NCI-H82 (cell line): ENCODE measurements at regions not wholly inside any gene's neighbourhood (a gene's known extent, or its start where the extent isn't known, plus 50 kb on each side); places are given as distances from the start of the nearest gene placed in this dataset.
"Not testable (repeated sequence)": the region's sequence is repeated elsewhere in the genome, so short reads cannot be mapped to it uniquely, and the experiment has no call there.

Experiments used
- DNase-seq: peaks from one replicate; lab custom pipeline; 2025; lab: John Stamatoyannopoulos, UW

DNA sequence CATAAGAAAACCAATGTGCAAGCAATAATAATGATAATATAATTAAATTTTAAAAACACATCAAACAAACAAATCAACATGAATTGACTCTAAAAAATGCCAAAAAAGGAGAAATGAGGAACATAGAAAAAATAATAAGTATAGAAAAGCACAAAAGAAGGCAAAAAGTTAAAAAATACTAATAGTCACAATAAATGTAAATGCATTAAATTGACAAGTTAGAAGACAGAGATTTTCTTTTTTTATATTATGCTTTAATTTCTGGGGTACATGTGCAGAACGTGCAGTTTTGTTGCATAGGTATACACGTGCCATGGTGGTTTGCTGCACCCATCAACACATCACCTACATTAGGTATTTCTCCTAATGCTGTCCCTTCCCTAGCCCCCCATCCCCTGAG is 767.0 kb downstream of the ADCYAP1 start:
- not testable (repeated sequence) for DNase-seq

DNA sequence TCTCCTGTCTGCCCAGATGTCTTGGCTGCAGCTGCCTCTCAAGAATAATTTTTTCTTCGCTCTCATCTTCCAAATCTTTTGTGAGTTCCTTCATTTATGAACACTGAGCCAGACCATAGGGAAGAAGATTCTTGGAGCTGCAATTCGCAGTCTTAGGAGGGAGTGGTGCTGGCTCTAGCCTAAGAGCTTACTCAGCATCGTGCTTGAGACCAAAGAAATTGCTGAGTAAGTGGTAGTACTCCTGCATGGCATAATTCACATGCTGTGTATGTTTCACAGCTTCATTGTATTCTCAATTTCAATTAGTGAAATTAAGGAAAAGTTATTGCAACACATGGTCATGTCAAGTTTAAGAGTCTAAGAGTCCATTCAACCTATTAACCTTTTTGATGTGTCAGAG is 771.7 kb downstream of the ADCYAP1 start:
- no peak for DNase-seq

DNA sequence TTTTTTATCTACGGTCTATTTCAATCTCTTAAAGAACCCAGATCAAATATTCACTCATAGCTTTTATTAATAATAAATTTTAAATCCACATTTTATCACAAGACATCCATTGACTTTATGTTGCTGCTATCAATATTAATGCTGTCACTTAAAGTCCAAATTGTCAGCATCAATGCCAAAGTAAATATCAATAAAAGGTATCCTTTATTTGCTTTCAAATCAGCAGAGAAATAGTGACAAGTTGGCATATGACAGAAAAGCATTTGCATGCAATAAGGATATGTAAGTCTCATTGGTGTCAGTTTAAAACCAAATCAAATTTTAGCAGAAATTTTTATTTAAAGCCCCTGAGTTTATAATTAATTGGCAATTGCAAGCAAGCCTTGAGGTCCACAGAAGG is 775.4 kb downstream of the ADCYAP1 start:
- no peak for DNase-seq

DNA sequence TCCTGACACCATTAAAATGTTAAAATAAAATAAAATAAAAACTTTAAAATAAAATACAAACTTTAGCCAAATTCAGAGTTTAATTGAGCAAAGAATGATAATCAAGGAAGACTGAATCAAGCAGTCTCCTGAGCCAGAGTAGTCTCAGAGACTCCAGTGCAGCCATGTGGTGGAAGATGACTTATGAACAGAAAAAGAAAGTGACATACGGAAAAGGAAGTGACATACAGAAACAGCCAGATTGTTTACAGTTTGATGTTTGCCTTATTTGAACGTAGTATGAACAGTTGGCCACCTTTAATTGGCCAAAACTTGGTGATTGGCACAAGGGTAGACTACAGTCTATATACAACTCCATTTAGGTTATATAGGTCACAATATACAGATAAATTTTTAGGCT is 787.2 kb downstream of the ADCYAP1 start:
- no peak for DNase-seq

DNA sequence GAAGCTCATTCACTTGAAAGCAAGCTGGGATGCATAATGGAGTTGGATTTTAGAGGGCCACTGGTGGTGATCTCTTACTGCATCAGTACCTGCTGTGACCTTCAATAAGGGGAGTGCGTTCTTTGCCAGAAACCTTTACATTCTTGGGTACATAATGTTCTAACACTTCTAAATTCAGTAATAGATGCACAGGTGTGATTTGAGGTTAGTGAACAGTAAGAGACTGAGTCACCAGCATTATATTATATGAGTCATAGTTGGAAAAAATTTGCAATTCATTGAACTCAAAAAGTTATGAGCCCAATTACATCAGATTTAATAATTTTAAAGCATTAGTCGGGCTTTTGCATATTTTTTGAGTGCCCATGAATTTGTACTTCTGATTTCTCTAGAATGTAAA is 803.3 kb downstream of the ADCYAP1 start:
- DNase-seq, result no peak

DNA sequence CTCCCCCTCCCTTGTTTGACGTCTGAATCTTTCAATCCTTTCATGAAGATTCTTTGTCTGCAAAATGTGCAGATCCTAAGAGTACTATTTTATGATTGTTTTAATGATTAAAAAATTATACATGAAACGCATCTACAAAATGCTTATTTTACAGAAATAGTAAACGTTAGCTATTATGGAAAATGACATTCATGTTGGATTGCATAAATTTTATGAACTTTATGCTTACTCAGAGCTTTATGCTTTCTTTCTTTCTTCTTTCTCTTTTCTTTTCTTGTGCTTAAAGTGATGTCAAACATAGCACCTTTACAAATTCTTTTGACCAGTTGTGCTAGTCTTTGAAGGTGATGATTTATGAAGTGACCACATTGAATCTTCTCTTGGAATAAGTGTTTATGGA is 805.4 kb downstream of the ADCYAP1 start:
- no peak for DNase-seq

DNA sequence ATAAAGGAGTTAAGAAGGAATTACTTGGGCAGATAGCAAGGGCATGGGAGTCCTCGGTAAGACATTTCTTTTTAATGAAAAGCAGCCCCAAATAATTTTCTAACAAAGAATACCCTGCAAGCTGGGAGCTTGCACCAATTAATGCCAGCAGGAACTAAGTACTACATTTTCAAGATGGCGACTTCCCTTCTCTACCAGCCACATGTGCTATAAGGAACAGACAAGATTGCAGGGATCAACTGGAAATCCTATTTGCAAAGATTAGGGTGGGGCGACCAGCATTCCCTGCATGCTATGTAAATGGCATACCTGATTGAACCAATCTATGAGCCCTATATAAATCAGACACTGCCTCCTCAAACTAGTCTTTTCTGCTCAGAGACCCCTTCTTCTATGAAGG is 827.5 kb downstream of the ADCYAP1 start:
- DNase-seq, result peak; percentile 54

DNA sequence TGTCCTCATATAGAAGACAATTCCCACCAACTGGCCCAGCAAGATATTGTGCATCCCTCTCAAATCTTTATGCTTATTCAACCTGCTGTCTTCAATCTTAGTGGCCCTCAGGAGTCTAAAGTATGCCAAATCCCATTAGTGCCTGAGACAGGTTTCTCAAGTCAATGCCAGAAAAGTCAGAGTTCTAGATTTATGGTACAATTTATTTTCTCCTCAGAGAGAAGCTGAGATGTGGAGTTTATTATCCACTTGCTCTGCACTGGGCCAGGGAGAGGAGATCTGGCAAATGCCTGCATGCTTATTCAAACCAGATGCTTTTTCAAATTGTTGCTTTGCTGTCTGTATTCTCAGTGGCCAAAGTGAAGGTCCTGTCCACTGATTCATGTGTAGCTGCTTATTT is 825.2 kb downstream of the METTL4 start:
- DNase-seq, result peak; percentile 25

DNA sequence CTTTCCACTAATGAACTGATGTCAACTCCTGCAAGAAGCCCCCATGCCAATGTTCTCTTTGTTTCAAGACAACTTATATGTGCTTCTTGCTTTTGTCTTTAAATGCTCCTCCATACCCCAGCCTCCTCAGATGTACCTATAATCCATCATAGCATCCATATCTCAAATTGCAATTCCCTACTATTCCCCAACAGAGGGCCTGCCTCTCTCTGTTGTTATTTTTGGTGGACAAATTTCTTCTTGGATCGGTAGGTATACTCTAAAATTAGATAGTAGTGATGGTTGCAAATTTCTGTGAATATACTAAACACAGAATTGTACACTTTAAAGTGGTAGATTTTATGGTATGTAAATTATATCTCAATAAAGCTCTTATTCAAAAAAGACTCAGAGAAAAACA is 820.1 kb downstream of the METTL4 start:
- DNase-seq, result no peak

DNA sequence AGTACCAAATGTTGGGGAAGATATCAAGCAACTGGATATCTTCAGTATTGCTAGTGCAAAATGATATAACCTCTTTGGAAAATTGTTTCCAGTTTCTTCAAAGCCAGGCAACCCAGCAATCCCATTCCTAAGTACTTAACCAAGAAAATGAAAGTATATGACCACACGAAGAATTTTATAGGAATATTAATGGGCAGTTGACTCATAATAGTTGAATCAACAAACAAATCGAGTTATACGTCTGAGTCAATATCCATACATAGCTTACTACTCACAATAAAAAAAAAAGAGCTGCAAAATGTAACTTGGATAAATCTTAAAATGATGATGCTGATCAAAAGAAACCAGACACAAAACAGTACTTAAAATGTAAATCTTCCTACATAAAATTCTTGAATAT is 810.4 kb downstream of the METTL4 start:
- no peak for DNase-seq

DNA sequence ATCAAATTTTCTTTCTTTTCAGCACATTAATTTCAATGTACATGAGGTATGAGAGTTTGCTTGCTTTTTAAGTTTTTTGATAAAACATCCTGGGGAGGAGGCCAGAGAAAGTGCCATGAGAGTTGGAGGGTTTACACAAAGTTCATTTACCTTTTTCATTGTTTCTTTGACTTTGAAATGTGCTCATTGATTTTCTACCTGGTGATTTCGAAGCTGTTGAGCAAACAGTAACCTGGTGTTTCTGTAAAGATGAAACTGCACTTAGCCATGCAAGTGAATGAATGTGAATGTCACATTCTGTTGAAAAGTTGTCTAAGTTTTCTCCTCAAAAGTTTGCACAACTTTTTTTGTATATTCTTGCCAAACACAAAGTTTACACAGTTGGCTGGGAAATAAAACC is 797.0 kb downstream of the METTL4 start:
- DNase-seq, result no peak

DNA sequence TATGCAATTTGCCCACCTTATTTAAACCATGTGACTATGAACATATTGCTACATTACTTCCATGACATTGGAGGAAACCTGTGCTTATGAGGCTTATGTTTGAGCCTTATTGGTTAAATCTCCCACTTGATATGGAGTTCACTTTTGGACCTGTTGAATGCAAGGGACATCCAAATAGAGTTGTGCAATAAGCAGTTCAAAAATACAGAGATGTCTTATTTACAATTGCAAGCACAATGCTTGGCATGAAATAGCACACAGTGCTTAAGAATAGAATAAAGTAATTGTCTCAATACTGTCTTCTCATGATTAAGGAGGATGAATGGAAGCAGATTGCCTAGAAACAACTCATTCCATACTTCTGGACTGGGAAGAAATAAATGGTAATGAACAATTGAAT is 793.5 kb downstream of the METTL4 start:
- no peak for DNase-seq

DNA sequence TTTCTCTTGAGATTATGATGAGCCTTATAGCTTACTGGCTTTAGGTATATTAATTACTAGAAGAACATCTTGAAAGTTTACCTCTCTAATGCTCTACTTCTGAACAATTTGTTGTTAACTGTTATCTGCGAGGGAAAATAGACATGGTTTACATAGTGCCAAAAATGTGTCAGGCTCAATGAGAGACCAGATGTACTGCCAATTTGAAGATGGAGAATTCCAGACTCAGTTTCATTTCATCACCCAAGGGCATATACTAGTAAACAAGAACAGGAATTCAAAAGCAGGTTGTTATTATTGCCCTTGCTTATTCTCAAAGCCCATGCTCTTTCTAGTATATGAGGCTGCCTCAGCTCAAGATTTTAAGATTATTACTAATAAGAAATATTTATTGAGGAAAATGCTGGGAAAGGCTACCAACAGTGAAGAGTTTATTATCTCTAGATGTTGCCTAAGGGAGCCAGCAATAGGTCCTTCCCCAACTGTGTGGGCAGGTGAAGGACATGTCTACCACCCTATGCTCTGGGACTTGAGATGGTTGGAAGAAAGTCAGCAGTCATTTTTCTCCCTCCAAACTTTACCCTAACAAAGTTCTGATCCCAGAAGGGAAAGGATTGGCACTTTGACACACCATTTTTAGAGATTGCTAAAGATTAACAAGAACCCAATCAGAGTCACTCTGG is 792.7 kb downstream of the METTL4 start:
- DNase-seq, result no peak

DNA sequence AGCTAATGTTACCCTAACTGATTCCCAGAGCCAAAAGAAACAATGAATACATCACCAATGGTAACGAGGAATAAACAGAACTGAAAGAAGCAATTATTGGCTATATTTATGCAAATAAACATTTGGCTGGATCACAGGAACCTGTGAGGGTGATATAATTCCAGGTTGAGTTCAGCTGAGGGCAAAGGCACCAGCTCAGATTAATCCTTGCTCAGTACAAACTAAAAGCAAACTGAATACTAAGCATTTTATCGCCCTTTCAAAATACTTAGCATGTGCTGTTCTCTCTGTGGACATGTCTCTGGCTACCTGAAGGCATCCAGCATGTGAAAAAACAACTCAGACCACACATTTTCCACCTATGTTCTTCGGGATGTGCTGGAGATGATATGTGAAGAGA is 791.7 kb downstream of the METTL4 start:
- no peak for DNase-seq

DNA sequence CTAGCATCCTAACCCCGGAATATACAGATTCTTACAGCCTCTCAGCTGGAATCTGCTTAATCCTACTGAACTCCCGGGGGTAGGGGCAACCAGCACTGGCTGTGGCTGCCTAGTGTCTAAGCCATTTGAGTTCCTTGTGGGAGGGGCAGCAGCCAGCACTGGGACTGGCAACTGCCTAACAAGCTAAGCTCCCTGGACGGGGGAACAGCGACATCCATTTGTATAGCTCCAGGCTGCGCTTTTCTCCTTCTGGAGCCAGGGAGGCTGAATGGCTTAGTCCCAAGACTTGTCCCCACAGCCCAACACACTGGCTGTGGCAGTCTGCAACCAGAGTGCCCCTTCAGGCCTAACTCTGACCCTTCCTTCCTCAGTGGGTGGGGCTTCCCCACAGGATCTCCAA is 787.2 kb downstream of the METTL4 start:
- peak; percentile 77 for DNase-seq

DNA sequence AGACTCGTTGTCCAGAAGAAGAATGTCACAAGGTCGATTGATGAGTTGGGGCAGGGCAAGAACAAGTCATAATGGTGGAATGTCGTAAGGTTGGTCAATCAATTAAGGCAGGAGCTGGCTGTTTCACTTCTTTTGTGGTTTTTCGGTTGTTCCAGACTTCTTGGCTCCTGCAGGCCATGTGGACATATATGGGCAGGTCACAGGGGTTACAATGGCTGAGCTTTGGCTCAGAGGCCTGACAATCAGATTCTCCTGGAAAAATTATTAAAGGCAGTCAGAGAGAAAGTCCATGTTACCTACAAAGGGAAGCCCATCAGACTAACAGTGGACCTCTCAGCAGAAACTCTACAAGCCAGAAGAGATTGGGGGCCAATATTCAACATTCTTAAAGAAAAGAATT is 785.3 kb downstream of the METTL4 start:
- not testable (repeated sequence) for DNase-seq

DNA sequence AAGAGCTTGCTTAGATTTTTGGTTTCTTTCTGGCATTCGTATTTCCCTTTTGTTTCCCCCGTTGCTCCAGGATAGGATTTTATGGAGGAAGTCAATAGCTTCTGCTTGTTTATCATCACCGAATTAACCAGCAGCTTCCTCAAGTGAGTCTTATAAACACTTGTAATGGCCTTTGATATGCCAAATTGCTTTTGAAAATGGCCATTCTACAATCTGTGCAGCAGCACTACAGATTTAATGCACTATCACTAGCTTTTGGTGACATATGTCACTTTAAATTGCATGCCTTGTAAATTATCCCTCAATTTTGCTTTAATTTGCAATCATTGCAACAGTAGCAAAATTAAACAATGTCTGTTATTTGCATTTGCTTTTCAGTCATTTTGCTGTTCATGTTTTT is 774.7 kb downstream of the METTL4 start:
- no peak for DNase-seq

DNA sequence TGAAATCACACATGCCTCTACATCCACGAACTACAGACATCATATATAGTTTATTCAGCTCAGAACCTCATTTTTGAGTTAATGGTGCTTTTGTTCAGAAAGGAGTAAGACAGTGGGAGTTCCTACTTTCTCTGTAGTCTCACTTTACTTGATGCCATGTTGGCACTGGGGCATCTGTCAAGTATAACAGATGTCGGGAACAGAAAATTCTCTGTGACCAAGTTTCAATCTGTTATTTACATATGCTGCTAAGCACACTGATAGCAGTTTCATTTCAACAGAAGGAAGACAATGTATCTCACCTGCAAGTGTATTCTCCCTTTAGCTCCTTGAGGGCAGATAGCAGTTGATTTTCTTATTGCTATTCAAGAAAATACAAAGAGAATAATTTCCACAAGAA is 774.1 kb downstream of the METTL4 start:
- peak; percentile 26 for DNase-seq

DNA sequence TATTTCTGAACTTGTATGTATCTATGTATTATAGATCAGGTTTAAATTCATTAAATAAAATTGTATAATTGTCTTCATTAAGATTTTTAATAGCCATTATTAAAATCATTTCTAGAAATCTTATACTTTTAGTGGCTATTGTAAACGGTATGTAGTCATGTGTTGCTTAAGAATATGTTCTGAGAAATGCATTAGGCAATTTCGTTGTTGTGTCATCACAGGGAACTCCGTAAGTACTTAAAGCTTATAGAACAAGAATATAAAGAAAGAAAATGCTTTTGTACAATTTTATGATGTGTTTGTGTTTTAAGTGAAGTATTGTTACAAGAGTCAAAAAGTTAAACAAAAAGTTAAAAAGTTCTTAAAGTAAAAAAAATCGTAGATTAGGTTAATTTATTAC is 765.8 kb downstream of the METTL4 start:
- no peak for DNase-seq

DNA sequence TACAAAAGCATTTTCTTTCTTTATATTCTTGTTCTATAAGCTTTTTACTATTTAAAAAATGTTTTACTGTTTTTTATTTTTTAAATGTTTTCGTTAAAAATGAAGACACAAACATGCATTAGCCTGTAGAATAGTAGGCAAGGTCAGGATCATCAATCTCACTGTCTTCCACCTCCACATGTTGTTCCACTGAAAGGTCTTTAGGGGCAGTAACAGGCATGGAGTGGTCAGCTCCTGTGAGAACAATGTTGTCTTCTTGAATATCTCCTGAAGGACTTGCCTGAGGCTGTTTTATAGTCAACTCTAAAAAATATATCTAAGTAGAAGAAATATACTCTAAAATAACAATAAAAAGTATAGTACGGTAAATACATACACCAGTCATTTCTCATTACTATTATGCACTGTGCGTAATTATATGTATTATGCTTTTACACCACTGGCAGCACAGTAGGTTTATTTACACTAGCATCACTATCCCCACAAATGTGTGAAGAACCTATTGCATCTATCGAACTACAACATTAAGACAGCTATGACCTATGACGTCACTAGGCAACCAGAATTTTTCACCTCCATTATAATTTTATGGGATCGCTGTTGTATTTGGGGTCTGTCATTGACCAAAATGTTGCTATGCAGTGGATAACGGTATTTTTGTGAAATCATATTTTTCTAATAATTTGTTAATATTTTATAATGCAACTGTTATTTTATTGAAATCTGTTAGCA is 764.3 kb downstream of the METTL4 start:
- DNase-seq, result peak; percentile 26

DNA sequence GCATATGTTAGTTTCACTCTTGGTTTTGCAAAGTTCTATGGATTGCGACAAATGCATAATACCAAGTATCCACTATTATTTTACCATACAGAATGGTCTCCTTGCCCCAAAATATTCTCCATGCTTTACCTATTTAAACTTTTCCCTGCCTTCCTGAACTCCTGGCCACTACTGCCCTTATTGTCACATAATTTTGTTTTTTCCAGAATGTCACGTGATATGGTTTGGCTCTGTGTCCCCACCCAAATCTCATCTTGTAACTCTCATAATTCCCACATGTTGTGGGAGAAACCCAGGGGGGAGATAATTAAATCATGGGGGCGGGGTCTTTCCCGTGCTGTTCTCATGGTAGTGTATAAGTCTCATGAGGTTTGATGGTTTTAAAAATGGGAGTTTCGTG is 760.0 kb downstream of the METTL4 start:
- DNase-seq, result no peak

DNA sequence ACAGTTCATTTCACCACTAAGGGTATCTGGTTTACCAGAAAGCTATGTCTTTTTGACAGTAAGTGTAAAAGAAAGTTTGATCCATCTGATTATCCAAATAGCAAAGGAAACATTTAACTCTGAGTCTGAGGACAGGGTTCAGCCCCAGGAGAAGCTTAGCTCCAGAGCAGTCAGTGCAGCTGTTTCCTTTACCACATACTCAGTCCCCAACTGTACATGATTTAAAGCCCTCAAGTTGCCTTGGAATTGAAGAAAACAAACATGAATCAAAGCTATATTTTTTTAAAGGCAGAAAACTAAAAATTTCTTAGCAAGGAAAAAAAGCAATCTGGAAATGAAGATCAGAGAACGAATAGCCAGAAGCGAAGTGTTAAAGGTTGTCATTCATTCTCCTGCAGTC is 746.0 kb downstream of the METTL4 start:
- DNase-seq, result peak; percentile 87

DNA sequence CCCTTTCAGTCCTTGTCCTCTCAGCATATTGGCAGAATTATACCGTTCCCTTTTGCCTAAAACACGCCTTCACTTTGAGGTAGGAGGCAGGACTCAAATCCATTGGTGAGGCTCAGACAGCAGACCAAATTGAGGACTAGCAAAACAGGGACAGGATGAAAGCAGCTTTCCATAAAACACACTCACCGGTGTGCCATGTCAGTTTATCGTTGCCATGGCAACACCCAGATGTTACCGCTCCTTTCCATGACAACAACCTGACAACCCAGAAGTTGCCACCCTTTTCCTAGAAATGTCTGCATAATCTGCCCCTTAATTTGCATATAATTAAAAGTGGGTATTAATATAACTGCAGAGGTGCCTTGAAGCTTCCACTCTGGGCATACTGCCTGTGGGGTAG is 730.4 kb downstream of the METTL4 start:
- no peak for DNase-seq

DNA sequence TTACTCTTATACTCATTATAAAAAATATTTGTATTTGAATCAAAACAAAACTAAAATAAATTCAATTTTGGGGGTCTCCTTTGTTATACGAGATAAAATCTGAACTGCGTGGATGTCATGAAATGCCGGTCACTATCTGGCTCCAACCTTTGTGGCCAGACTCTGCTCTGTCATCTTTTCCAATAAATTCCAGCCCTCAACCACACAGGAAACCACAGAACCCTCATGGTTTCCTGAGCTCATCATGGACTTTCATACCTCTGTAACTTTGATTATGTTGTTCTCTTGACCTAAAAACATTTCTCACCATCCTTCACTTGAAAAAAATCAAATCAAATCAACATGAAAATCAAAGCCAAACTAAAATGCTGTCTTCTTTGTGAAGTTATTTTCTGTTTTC is 724.7 kb downstream of the METTL4 start:
- no peak for DNase-seq
